Transverse colon (tissue), 4 donors: ENCODE measurements at regions not wholly inside any gene's neighbourhood (a gene's known extent, or its start where the extent isn't known, plus 50 kb on each side); places are given as distances from the start of the nearest gene placed in this dataset.

ENCODE experiments used
- POLR2A ChIP-seq: fragments of 450-650 bp; IDR thresholded peaks from one replicate; pipeline ENCODE4 v1.6.1; 2016; ENCODE audit warnings: antibody characterized with exemption, mild to moderate bottlenecking, moderate library complexity
- POLR2AphosphoS5 ChIP-seq, 3 donors: sonication (generic); formaldehyde crosslinking; IDR thresholded peaks; one replicate each; pipeline ENCODE4 v1.6.1; 2016; ENCODE audit warnings: antibody characterized with exemption in 3 of 3
- TF ChIP-seq, protein P1 (sequence below), 5 experiments: fragments of 200-600 bp in 3 of 5; fragments of 450-650 bp in 2 of 5; sonication (generic) in 3 of 5; IDR thresholded peaks; 1 replicate in 2 of 5; 2 replicates in 3 of 5; pipeline ENCODE4 v1.5.1; 2016 to 2017; ENCODE audit warnings: antibody characterized with exemption in 5 of 5, inconsistent platforms in 3 of 5, mild to moderate bottlenecking in 2 of 5, moderate library complexity in 1 of 5

DNA sequence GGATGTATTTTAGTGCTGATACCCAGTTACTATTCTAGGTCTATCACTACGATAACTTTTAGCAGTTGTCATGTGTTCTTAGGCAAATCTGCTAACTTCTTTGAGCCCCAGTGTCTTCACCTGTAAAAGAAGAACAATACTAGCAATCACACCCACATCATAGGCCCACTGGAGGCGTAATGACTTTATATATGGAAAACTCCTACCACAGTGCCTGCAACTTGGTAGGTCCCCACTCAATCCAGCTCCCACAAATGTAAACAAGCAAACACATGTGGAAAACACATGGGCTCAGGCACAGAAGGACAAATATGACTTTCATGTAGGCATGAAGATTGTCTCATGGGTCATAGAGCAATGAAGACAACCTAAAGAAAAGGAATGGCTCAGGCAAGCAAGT, 115.8 kb downstream of the TBX19 start:
- TF ChIP-seq, protein P1, sequence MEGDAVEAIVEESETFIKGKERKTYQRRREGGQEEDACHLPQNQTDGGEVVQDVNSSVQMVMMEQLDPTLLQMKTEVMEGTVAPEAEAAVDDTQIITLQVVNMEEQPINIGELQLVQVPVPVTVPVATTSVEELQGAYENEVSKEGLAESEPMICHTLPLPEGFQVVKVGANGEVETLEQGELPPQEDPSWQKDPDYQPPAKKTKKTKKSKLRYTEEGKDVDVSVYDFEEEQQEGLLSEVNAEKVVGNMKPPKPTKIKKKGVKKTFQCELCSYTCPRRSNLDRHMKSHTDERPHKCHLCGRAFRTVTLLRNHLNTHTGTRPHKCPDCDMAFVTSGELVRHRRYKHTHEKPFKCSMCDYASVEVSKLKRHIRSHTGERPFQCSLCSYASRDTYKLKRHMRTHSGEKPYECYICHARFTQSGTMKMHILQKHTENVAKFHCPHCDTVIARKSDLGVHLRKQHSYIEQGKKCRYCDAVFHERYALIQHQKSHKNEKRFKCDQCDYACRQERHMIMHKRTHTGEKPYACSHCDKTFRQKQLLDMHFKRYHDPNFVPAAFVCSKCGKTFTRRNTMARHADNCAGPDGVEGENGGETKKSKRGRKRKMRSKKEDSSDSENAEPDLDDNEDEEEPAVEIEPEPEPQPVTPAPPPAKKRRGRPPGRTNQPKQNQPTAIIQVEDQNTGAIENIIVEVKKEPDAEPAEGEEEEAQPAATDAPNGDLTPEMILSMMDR (IDR thresholded peaks at IDR 0.05), result no peak
- no peak for TF ChIP-seq POLR2A
- TF ChIP-seq POLR2AphosphoS5 (IDR thresholded peaks at IDR 0.05), result no peak
